Osteocyte (in vitro differentiated cells): ENCODE measurements at regions not wholly inside any gene's neighbourhood (a gene's known extent, or its start where the extent isn't known, plus 50 kb on each side); places are given as distances from the start of the nearest gene placed in this dataset.

Experiments
- DNase-seq: peaks from one replicate; pipeline ENCODE4 v3.0.0; 2021; ENCODE audit warnings: mixed read lengths; ENCODE audit not compliant: unreplicated experiment; ENCODE audit errors: extremely low spot score
- H3K27ac Mint-ChIP-seq: one replicate; pipeline ENCODE4 v1.8.0; 2021; ENCODE audit warnings: mild to moderate bottlenecking, mixed read lengths; ENCODE audit not compliant: unreplicated experiment
- H3K27me3 Mint-ChIP-seq: one replicate; pipeline ENCODE4 v1.8.0; 2021; ENCODE audit warnings: mixed read lengths; ENCODE audit not compliant: unreplicated experiment
- H3K36me3 Mint-ChIP-seq: one replicate; pipeline ENCODE4 v1.8.0; 2021; ENCODE audit warnings: mixed read lengths; ENCODE audit not compliant: unreplicated experiment
- H3K4me1 Mint-ChIP-seq: one replicate; pipeline ENCODE4 v1.8.0; 2021; ENCODE audit warnings: mixed read lengths; ENCODE audit not compliant: unreplicated experiment
- H3K4me3 Mint-ChIP-seq: one replicate; pipeline ENCODE4 v1.8.0; 2021; ENCODE audit warnings: mild to moderate bottlenecking, moderate library complexity, mixed read lengths; ENCODE audit not compliant: unreplicated experiment
- H3K9me3 Mint-ChIP-seq: one replicate; pipeline ENCODE4 v1.8.0; 2021; ENCODE audit warnings: mixed read lengths; ENCODE audit not compliant: unreplicated experiment
- CTCF ChIP-seq: fragments of 200-600 bp; sonication (generic); IDR thresholded peaks from 2 replicates; pipeline ENCODE4 v1.5.0; 2021; ENCODE audit warnings: antibody characterized with exemption, mild to moderate bottlenecking, moderate library complexity

- DNase-seq = no peak
- Mint-ChIP-seq H3K36me3 (no peaks in the 10 kb centered on the region), H3K27me3 (peaks cover 32% of the 10 kb centered on the region), H3K4me1 (no peaks in the 10 kb centered on the region), H3K27ac (no peak overlapping the region), H3K4me3 (no peak overlapping the region), H3K9me3 (no peaks in the 10 kb centered on the region)
- no peak for TF ChIP-seq CTCF
These were observed 168.3 kb upstream of the DUSP10 start for GRCh38 chr1:221910222-221910621.

GRCh38 chr1:221908573-221908972 lies 166.7 kb upstream of the DUSP10 start:
- no peak for DNase-seq
- H3K27me3 Mint-ChIP-seq = peaks cover 31% of the 10 kb centered on the region
- no peak for TF ChIP-seq CTCF

GRCh38 chr1:221907166-221907932 lies 165.5 kb upstream of the DUSP10 start:
- no peaks in the 10 kb centered on the region for H3K4me1 Mint-ChIP-seq

More at GRCh38 chr1:221908573-221908972, 166.7 kb upstream of the DUSP10 start:
- Mint-ChIP-seq H3K4me1 (no peaks in the 10 kb centered on the region), H3K4me3 (no peak overlapping the region), H3K36me3 (no peaks in the 10 kb centered on the region), H3K27ac (no peak overlapping the region), H3K9me3 (no peaks in the 10 kb centered on the region)

DNA sequence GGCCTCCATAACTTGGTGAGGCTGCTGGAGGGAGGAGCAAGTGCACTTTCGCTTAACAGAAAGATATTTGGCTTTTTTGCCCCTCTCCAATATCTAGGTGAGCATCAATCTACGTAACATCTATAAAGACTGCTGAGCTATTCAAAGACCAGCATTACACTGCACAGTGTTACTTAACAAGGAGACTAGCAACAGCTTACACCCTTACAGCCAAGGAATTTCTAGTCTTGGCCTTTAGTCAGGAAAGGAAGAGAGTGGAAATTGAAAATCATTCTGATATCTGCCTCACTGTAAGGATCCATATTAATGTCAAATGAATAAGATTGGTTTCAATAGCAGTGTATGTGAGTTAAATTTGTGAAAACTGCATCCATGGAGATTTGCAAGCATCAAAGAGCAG lies 163.9 kb upstream of the DUSP10 start:
- TF ChIP-seq CTCF = no peak
- DNase-seq = no peak
- H3K9me3 Mint-ChIP-seq = no peaks in the 10 kb centered on the region
- peaks cover 20% of the 10 kb centered on the region for H3K27me3 Mint-ChIP-seq
- H3K4me3 Mint-ChIP-seq = no peak overlapping the region
- H3K4me1 Mint-ChIP-seq = no peaks in the 10 kb centered on the region
- H3K27ac Mint-ChIP-seq = no peak overlapping the region
- no peaks in the 10 kb centered on the region for H3K36me3 Mint-ChIP-seq

More at GRCh38 chr1:221907166-221907932, 165.5 kb upstream of the DUSP10 start:
- DNase-seq = no peak
- no peaks in the 10 kb centered on the region for H3K36me3 Mint-ChIP-seq
- no peak overlapping the region for H3K4me3 Mint-ChIP-seq
- H3K27me3 Mint-ChIP-seq = peaks cover 26% of the 10 kb centered on the region
- H3K27ac Mint-ChIP-seq = no peak overlapping the region
- H3K9me3 Mint-ChIP-seq = no peaks in the 10 kb centered on the region
- TF ChIP-seq CTCF = no peak

DNA sequence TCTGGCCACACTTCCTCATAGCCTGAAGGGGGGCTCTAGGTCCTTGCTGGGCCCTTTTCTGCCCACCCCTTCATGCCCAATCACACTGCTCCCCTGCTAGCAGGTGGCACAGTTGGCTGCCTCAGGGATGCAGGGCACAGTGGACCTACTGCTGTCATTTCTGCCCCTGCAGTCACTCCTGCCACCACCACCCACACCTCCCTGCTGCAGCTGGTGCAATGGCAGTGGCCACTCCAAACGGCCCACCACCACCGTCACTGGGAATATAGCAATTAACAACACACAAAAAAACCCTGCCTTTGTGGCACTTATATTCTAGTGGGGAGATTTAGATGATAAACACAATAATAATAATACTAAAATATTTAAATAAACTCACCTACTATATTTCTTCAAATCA lies 162.4 kb upstream of the DUSP10 start:
- H3K9me3 Mint-ChIP-seq = no peaks in the 10 kb centered on the region
- H3K27ac Mint-ChIP-seq = no peak overlapping the region
- TF ChIP-seq CTCF = no peak
- DNase-seq = no peak
- no peaks in the 10 kb centered on the region for H3K36me3 Mint-ChIP-seq
- no peak overlapping the region for H3K4me3 Mint-ChIP-seq
- H3K4me1 Mint-ChIP-seq = no peaks in the 10 kb centered on the region
- peaks cover 19% of the 10 kb centered on the region for H3K27me3 Mint-ChIP-seq
